HG03521 (cell line): ENCODE measurements at regions not wholly inside any gene's neighbourhood (a gene's known extent, or its start where the extent isn't known, plus 50 kb on each side); places are given as distances from the start of the nearest gene placed in this dataset.
A peak's percentile ranks its signal among the peaks of the same experiment; 100 is the strongest.
"Not testable (repeated sequence)": the region's sequence is repeated elsewhere in the genome, so short reads cannot be mapped to it uniquely, and the experiment has no call there.

Experiments used
- ATAC-seq: cut with Tn5 transposase; IDR thresholded peaks from one replicate; pipeline ENCODE4 v1.9.1; 2021; ENCODE audit warnings: mild to moderate bottlenecking, moderate library complexity; ENCODE audit not compliant: unreplicated experiment

DNA sequence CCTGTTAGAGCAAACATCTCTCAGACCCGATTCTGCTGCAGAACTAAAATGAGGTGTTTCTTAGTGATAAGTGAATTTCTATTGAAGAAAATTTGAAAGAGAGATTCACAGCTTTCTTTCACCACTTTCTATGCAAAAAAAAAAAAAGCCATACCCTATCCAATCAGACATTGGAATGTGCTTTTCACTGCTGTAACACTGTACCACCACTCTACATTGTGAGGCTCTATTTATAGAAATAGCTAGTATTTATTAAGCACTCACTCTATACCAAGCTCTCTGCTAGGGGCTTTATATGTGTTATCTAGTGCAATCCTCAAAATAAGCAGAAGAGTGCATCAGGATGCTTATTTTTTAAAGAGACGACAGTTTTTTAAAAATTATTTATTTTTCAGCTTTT, 580.6 kb upstream of the VRK2 start:
- ATAC-seq: no peak

GRCh38 chr2:57475391-57475790, 571.2 kb upstream of the VRK2 start:
- ATAC-seq: no peak

DNA sequence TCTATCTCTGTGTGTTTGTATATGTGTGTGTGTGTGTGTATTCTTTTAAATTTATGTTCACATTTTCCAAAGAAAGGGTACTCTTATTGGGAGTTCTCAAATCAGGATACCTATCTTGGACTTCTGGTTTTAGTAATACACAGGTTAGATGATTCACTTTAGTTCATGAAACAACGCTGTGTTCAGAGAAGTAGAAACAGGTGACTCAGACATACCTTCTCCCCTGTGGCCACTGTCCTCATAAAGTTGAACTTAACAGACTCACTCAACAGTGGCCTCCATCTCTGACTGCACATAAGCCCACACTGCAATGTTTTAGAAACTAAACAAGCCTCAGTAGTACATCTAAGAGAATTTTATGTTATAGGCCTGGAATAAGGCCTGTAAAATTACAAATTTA, 566.6 kb upstream of the VRK2 start:
- ATAC-seq: no peak

DNA sequence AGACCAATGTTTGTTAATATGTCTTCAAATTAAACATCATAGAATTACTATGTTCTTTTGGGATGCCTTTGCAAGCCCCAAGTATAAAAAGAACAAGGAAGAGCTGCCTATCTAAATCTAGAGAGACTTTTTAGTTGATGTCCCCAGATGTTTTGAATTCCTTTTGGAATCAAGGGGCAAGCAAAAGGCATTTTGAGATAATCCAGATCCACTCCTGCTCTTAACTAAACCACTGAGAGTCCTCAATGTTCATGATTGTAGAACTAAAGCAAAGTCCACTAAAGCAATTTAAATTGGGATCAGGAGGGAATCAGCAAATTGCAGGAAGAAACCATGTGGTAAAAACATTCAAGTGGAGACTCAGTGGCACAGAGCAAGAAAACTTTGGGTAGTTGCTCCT, 558.5 kb upstream of the VRK2 start:
- ATAC-seq: no peak

- no peak for ATAC-seq
These were observed 555.9 kb upstream of the VRK2 start for GRCh38 chr2:57490741-57491140.

GRCh38 chr2:57491213-57491612, 555.4 kb upstream of the VRK2 start:
- ATAC-seq: no peak

GRCh38 chr2:57493966-57494365, 552.6 kb upstream of the VRK2 start:
- not testable (repeated sequence) for ATAC-seq

GRCh38 chr2:57497489-57498096, 549.0 kb upstream of the VRK2 start:
- ATAC-seq: peak; percentile 71

GRCh38 chr2:57504787-57505186, 541.8 kb upstream of the VRK2 start:
- no peak for ATAC-seq

- ATAC-seq: no peak
These were observed 537.4 kb upstream of the VRK2 start for GRCh38 chr2:57509189-57509588.

DNA sequence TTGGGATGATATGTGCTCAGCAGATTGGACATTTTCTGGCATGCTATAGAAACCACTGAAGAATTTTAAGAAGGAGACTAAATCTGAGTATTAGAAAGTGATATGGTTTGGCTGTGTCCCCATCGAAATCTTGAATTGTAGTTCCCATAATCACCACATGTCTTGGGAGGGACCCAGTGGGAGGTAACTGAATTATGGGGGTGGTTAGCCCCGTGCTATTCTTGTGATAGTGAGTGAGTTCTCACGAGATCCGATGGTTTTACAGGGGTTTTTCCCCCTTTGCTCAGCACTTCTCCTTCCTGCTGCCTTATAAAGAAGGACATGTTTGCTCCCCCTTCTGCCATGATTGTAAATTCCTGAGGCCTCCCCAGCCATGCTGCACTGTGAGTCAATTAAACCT, 535.9 kb upstream of the VRK2 start:
- no peak for ATAC-seq

DNA sequence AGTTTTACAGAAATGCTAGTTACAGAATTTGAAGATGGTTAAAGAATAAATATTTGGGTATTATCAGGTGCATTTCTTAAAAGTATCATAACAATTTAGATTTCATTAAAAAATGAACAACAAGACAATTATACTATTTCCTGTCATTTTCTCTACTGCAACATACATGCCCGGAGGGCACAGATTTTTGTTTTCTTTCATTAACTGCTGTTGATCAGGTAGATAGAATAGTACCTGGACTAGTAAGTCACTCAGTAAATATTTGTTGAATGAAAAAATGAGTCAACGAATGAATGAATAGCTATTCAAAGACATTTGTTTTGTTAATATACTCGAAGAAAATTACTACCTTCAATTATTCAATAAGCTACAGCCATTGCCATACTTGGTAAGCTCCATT, 531.2 kb upstream of the VRK2 start:
- no peak for ATAC-seq

- ATAC-seq: peak; percentile 81
These were observed 529.8 kb upstream of the VRK2 start for GRCh38 chr2:57516698-57517340.

GRCh38 chr2:57523304-57523703, 523.3 kb upstream of the VRK2 start:
- ATAC-seq: no peak

DNA sequence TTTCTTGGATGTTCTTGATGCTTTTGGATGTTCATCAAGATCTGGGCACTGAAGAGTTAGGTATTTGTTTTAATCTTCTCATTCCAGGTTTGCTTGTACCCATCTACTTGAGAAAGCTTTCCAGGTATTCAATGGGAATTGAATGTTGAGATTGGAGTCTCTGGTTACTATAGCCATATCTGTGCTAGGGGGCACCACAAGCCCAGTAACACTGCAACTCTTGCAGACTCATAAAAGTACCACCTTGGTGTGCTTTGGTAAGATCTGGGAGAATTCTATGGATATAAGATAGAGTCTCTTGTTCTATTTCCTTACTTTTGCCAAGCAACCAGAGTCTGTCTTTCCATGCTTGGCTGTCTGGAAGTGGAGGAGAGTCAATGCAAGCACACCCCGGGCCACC, 518.9 kb upstream of the VRK2 start:
- ATAC-seq: no peak

GRCh38 chr2:57528499-57528898, 518.1 kb upstream of the VRK2 start:
- no peak for ATAC-seq

DNA sequence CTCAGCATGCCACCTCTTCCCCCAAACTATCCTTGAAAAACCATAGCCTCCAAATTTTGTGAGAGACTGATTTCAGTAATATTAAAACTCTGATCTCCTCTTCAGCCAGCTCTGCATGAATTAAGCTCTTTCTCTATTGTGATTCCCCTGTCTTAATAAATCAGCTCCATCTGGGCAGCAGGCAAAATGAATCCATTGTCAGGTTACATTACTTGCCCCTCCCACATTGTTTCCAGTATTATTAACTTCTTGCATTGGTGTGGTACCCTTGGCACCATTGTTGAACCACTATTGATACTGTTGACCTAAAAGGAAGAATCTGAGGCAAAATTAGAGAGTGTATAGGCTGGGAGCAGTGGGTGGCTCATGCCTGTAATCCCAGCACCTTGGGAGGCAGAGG, 512.2 kb upstream of the VRK2 start:
- no peak for ATAC-seq

DNA sequence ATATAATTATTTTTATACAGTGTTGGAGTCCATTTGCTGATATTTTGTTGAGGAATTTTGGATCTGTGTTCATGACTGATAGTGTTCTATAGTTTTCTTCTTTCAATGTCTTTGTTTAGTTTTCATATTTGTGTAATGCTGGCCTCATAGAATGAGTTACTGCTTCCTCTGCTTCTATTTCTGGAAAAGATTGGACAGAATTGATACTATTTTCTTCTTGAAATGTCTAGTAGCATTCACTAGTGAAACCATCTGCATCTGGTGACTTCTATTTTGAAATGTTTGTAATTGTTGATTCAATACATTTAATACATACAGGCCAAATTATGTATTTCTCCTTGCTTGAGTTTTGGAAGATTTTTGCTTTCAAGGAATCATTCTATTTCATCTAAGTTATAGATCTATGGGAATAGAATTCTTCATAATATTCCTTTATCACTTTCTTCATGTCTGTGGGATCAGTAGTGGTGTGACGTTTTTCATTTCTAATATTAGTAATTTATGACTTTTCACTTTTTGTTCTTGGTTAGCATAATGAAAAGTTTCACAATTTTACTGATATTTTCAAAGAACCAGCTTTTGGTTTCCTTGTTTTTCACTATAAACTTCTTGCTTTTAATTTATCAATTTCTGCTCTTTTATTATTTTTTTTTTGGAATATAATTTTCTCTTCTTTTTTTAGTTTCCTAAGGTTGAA, 509.9 kb upstream of the VRK2 start:
- ATAC-seq: no peak

DNA sequence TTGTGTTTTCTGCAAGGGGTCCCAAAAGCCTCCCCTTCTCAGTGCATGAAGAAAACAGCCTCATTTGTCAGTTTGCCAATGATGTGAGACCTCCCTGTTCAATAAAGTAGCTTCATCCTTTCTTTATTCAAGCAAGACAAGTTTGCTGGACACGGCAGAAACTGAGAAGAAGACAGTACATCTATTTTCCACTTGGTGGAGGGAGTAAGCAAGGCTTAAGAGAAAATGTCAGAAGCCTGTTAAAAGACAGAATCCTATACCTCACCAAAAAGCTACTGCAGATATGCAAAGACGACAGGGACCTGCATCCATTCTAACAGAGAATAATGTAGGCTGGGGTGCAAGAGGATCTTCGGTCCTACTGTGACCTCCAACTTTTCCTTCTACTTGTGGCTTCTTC, 506.8 kb upstream of the VRK2 start:
- ATAC-seq: no peak

DNA sequence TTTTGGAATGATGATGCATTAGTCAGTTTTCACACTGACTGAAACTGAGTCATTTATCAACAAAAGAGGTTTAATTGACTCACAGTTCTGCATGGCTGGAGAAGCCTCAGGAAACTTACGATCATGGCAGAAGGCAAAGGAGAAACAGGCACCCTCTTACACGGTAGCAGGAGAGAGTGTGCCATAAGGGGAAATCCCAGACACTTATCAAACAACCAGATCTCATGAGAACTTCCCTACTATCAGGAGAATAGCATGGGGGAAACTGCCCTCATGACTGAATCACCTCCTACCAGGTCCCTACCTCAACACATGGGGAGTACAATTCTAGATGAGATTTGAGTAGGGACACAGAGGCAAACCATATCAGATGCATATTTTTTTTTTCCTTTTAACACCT, 504.5 kb upstream of the VRK2 start:
- no peak for ATAC-seq

DNA sequence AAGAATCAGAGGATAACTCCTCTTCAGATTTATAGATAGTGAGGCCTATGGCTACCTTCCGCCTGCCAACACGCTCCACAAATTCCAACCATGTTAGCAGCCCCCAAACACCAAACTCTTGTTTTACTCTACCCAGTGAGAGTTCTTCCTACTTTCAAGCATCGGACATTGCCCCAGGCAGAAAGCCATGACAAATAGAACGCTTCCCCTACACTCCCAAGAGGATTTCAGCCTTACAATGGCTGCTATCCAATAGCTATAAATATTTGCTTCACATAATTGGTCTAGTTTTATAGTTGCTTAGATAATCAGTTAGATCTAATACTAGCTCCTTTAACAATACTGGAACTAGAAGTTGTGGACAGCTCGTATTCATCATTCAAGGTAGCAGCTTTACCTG, 503.4 kb upstream of the VRK2 start:
- no peak for ATAC-seq

DNA sequence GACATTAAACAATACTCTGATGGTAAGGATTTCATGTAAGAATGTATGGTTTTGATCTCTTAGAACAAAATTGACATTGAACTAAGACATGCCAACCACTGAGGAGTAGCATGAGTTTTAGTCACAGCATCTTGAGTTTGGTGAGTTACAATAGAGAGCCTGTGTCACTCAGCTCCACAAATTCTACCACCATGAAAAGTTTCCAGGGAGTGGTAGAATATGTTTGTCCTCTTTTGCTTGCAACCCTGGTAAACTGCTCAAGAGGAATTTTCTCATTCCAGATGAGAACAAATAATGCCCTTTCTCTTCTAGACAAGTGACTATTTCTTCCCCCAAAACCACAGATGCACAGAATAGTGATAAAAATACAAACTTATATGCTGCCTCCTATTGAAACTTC, 502.0 kb upstream of the VRK2 start:
- ATAC-seq: no peak

DNA sequence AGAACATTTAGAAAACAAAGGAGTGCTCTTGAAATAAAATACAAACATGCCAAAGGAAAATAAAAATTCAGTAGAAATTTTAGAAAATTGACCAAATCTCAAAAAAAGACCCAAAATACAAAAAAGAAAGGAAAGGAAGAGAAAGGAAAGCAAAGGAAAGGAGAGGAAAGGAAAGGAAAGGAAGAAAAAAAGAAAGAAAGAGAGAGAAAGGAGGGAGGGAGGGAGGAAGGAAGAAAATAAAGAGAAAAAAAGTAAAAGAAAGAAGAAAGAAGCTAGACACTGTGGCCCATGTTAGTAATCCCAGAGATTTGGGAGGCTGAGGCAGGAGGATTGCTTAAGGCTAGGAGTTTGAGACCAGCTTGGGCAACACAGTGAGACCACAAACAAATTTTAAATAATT, 500.1 kb upstream of the VRK2 start:
- ATAC-seq: no peak
